Mucosa of rectum (tissue), 2 donors: ENCODE measurements at regions not wholly inside any gene's neighbourhood (a gene's known extent, or its start where the extent isn't known, plus 50 kb on each side); places are given as distances from the start of the nearest gene placed in this dataset.

Source experiments
- H3K27ac ChIP-seq, 2 donors: one replicate each; pipeline ENCODE4 v1.7.0; 2013; ENCODE audit warnings: inconsistent platforms in 2 of 2, low read depth in 2 of 2, low read length in 2 of 2
- H3K27me3 ChIP-seq, 2 donors: one replicate each; pipeline ENCODE4 v1.7.0; 2013; ENCODE audit warnings: low read length in 2 of 2; ENCODE audit not compliant: control insufficient read depth in 2 of 2, insufficient read depth in 2 of 2
- H3K36me3 ChIP-seq, 2 donors: one replicate each; pipeline ENCODE4 v1.7.0; 2013; ENCODE audit warnings: low read length in 2 of 2; ENCODE audit not compliant: control insufficient read depth in 2 of 2, insufficient read depth in 2 of 2
- H3K4me1 ChIP-seq, 2 donors: one replicate each; pipeline ENCODE4 v1.7.0; 2013; ENCODE audit warnings: low read length in 2 of 2, mild to moderate bottlenecking in 1 of 2; ENCODE audit not compliant: control insufficient read depth in 2 of 2, insufficient read depth in 2 of 2
- H3K4me3 ChIP-seq, 2 donors: one replicate each; pipeline ENCODE4 v1.7.0; 2013; ENCODE audit warnings: low read length in 2 of 2
- H3K9ac ChIP-seq, 2 donors: one replicate each; pipeline ENCODE4 v1.7.0; 2013; ENCODE audit warnings: low read length in 2 of 2, low read depth in 1 of 2, mild to moderate bottlenecking in 1 of 2
- H3K9me3 ChIP-seq, 2 donors: one replicate each; pipeline ENCODE4 v1.7.0; 2013; ENCODE audit warnings: low read length in 2 of 2; ENCODE audit not compliant: control insufficient read depth in 2 of 2
- donor health status: healthy.
- donor health status: Normal muscosa, but diverticular disease.

- Histone ChIP-seq H3K27ac (no peak overlapping the region), H3K4me3 (no peak overlapping the region), H3K36me3 (no peaks in the 10 kb centered on the region), H3K9me3 (no peaks in the 10 kb centered on the region), H3K27me3 (no peaks in the 10 kb centered on the region), H3K4me1 (peaks cover 0 to 4% of the 10 kb centered on the region in 2 donors), H3K9ac (no peak overlapping the region)
These were observed 60.8 kb upstream of the GPR158 start for GRCh38 chr10:25114036-25114411.

DNA sequence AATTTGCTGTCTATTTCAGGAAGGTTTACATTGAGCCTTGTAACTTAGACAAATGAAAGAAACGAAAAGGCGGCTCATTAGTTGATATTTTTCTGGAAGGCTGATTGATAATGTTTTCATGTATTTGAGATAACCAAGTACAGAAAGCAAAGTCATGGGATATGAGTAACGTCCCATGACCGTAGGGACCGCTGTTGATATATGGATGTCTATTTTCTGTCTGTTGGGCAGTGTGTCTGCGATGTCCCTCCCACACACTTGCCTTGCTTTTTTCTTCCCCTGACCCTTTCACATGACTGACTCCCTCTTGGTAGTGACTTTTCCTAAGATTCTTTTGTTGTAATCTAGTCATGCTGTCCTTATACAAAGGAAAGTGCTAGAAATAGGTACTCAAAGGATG lies 57.0 kb upstream of the GPR158 start:
- Histone ChIP-seq H3K4me3 (no peak overlapping the region), H3K27ac (no peak overlapping the region), H3K36me3 (no peaks in the 10 kb centered on the region), H3K4me1 (peaks cover 0 to 4% of the 10 kb centered on the region in 2 donors), H3K9me3 (no peaks in the 10 kb centered on the region), H3K27me3 (no peaks in the 10 kb centered on the region), H3K9ac (no peak overlapping the region)

DNA sequence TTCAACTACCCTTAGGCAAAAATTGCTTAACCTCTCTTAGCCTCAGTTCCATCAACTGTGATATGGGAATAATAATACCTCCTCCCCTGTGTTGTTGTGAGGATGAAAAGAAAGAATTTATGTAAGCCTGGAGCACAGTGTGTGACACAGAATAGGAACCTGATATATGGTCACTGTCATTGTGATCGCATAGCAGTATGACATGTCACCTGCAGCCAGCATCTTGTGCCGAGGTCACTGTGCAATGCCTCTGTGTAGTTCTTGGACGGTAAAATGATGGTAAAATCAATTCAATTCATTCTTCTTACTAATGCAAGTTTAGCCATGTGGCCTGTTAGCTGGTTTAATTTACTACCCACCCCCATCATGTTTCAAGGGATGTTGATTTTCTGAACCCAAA lies 54.6 kb upstream of the GPR158 start:
- H3K9me3 ChIP-seq, result no peaks in the 10 kb centered on the region
- no peak overlapping the region for H3K27ac ChIP-seq
- no peak overlapping the region for H3K9ac ChIP-seq
- no peak overlapping the region for H3K4me3 ChIP-seq
- no peaks in the 10 kb centered on the region for H3K27me3 ChIP-seq
- no peaks in the 10 kb centered on the region for H3K4me1 ChIP-seq
- H3K36me3 ChIP-seq, result no peaks in the 10 kb centered on the region
